Activated naive CD4-positive, alpha-beta T cell treated with anti-CD3 and anti-CD28 coated beads, Interleukin-2, amount 10 ng/mL, durations not matched to agents 7 days and 5 days (primary cell): ENCODE measurements at regions not wholly inside any gene's neighbourhood (a gene's known extent, or its start where the extent isn't known, plus 50 kb on each side); places are given as distances from the start of the nearest gene placed in this dataset.

ENCODE experiments used
- CTCF ChIA-PET: fragments of 350-600 bp; sonication (Branson Sonifier 250); formaldehyde crosslinking; loops from one replicate; lab custom pipeline; 2021; ENCODE audit warnings: antibody characterized with exemption; lab: Charles Lee
- DNase-seq: peaks from one replicate; pipeline ENCODE4 v3.0.0-alpha.2; 2020
- H3K27ac Mint-ChIP-seq: one replicate; pipeline ENCODE4 v1.8.0; 2021; ENCODE audit warnings: mild to moderate bottlenecking, moderate library complexity, mixed read lengths
- H3K27me3 Mint-ChIP-seq: one replicate; pipeline ENCODE4 v1.8.0; 2021; ENCODE audit warnings: mild to moderate bottlenecking, mixed read lengths
- H3K36me3 Mint-ChIP-seq: one replicate; pipeline ENCODE4 v1.8.0; 2021; ENCODE audit warnings: mixed read lengths
- H3K4me1 Mint-ChIP-seq: one replicate; pipeline ENCODE4 v1.8.0; 2021; ENCODE audit warnings: mixed read lengths
- H3K4me3 Mint-ChIP-seq: one replicate; pipeline ENCODE4 v1.8.0; 2021; ENCODE audit warnings: mild to moderate bottlenecking, moderate library complexity, mixed read lengths
- H3K9me3 Mint-ChIP-seq: one replicate; pipeline ENCODE4 v1.8.0; 2021; ENCODE audit warnings: mixed read lengths

DNA sequence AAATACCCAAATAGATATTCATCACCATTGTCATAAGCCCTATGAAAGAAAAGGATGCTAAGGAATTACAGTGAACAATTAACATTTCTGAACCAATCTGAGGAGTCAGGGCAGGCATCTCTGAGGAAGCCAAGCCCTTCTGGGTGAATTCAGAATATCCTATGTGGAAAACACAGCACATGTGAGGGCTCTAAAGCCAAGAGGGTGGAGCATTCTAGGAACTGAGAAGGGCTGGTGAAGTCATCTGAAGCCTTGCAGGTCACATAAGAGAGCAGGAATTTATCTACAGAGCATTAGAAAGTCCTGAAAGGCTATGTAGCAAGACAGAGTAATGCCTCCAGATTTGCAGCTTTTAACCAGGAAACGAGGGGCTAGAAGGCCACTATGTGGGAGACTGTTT, 195.7 kb downstream of the SPATA18 start:
- DNase-seq, result no peak
- H3K9me3 Mint-ChIP-seq, result peaks cover 2% of the 10 kb centered on the region
- CTCF ChIA-PET, result no interaction called here

DNA sequence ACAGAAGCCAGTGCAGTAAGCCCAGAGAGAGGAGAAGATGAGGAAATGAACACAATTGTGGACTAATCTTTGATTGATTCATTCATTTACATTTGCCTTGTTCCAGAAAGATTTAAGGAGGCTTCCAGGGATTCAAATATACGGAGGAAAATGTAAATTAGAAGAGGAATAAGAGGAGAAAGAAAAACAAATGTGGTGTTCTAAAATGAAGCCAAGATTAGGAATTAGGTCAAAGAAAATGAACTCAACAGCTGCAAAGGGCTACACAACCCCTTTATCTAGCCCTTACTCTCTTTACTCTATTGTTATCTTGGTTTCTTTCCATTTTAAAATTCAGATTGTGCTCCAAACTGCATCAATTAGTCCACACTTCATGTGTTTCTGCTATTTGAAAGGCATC, 196.8 kb downstream of the SPATA18 start:
- no peaks in the 10 kb centered on the region for H3K4me1 Mint-ChIP-seq
- no peak overlapping the region for H3K4me3 Mint-ChIP-seq
- CTCF ChIA-PET, result no interaction called here
- H3K27me3 Mint-ChIP-seq, result no peaks in the 10 kb centered on the region
- H3K36me3 Mint-ChIP-seq, result no peaks in the 10 kb centered on the region
- no peak for DNase-seq
- H3K9me3 Mint-ChIP-seq, result peaks cover 12% of the 10 kb centered on the region
- H3K27ac Mint-ChIP-seq, result no peak overlapping the region

More for the DNA sequence above, 195.7 kb downstream of the SPATA18 start:
- no peaks in the 10 kb centered on the region for H3K27me3 Mint-ChIP-seq
- no peak overlapping the region for H3K4me3 Mint-ChIP-seq
- no peak overlapping the region for H3K27ac Mint-ChIP-seq
- no peaks in the 10 kb centered on the region for H3K36me3 Mint-ChIP-seq
- H3K4me1 Mint-ChIP-seq, result no peaks in the 10 kb centered on the region

- Mint-ChIP-seq H3K36me3 (no peaks in the 10 kb centered on the region), H3K4me3 (no peak overlapping the region), H3K27me3 (no peaks in the 10 kb centered on the region), H3K9me3 (peaks cover 15% of the 10 kb centered on the region), H3K27ac (no peak overlapping the region), H3K4me1 (no peaks in the 10 kb centered on the region)
- CTCF ChIA-PET, result no interaction called here
- no peak for DNase-seq
Measured at GRCh38 chr4:52248820-52249219, 197.7 kb downstream of the SPATA18 start.

DNA sequence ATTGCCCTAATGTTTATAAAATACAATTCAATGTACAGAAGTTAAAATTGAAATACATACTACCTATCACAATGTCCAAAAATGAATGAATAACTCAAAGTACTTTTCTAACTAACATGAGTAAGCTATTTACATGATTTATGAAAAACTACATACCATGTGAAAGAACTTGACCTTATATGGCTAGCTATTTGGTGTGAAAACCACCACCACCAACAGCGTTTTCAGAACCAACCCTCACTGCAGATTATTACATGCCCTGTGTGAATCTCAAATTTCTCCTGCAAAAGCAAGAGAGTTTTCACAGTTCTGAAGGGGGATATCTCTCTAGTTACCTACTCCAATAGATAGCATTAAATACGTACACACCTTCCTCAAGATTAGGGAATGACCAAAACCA, 198.5 kb downstream of the SPATA18 start:
- no peaks in the 10 kb centered on the region for H3K4me1 Mint-ChIP-seq
- H3K27ac Mint-ChIP-seq, result no peak overlapping the region
- DNase-seq, result no peak
- no peaks in the 10 kb centered on the region for H3K36me3 Mint-ChIP-seq
- H3K27me3 Mint-ChIP-seq, result no peaks in the 10 kb centered on the region
- CTCF ChIA-PET, result no interaction called here
- peaks cover 15% of the 10 kb centered on the region for H3K9me3 Mint-ChIP-seq
- H3K4me3 Mint-ChIP-seq, result no peak overlapping the region

GRCh38 chr4:52250154-52250553, 199.1 kb downstream of the SPATA18 start:
- no peak for DNase-seq
- H3K4me3 Mint-ChIP-seq, result no peak overlapping the region
- no peak overlapping the region for H3K27ac Mint-ChIP-seq
- H3K27me3 Mint-ChIP-seq, result no peaks in the 10 kb centered on the region
- peaks cover 15% of the 10 kb centered on the region for H3K9me3 Mint-ChIP-seq
- H3K4me1 Mint-ChIP-seq, result no peaks in the 10 kb centered on the region
- CTCF ChIA-PET, result no interaction called here
- H3K36me3 Mint-ChIP-seq, result no peaks in the 10 kb centered on the region

- Mint-ChIP-seq H3K4me3 (no peak overlapping the region), H3K36me3 (no peaks in the 10 kb centered on the region), H3K4me1 (no peaks in the 10 kb centered on the region), H3K27ac (no peak overlapping the region), H3K9me3 (peaks cover 15% of the 10 kb centered on the region), H3K27me3 (no peaks in the 10 kb centered on the region)
- DNase-seq, result no peak
- CTCF ChIA-PET, result no interaction called here
Measured at GRCh38 chr4:52251864-52252263, 200.8 kb downstream of the SPATA18 start.

- CTCF ChIA-PET, result no interaction called here
- Mint-ChIP-seq H3K4me3 (no peak overlapping the region), H3K36me3 (no peaks in the 10 kb centered on the region), H3K4me1 (no peaks in the 10 kb centered on the region), H3K27me3 (no peaks in the 10 kb centered on the region), H3K27ac (no peak overlapping the region), H3K9me3 (peaks cover 15% of the 10 kb centered on the region)
- no peak for DNase-seq
Measured at GRCh38 chr4:52253025-52253424, 201.9 kb downstream of the SPATA18 start.

DNA sequence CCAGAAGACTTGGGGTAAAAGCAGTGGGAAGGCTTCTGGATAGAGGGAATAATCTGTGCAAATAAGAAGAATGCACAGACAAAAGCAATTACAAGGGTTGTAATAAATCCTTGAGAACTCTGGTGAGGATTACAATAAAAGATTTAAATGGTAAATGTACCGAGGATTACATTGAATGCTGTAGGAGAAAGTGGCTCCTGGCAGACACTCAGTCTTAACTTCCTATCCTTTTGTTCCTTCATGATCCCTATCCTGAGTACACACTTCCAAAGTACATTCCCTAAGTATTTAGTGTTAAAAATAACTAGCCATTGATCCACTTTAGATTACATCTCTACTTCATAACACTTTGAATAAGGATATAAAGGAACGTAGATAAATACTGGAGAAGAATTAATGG, 205.4 kb downstream of the SPATA18 start:
- DNase-seq, result no peak
- CTCF ChIA-PET, result no interaction called here
- peaks cover 15% of the 10 kb centered on the region for H3K9me3 Mint-ChIP-seq
- H3K27me3 Mint-ChIP-seq, result no peaks in the 10 kb centered on the region
- H3K36me3 Mint-ChIP-seq, result no peaks in the 10 kb centered on the region
- H3K27ac Mint-ChIP-seq, result no peak overlapping the region
- H3K4me3 Mint-ChIP-seq, result no peak overlapping the region
- no peaks in the 10 kb centered on the region for H3K4me1 Mint-ChIP-seq

DNA sequence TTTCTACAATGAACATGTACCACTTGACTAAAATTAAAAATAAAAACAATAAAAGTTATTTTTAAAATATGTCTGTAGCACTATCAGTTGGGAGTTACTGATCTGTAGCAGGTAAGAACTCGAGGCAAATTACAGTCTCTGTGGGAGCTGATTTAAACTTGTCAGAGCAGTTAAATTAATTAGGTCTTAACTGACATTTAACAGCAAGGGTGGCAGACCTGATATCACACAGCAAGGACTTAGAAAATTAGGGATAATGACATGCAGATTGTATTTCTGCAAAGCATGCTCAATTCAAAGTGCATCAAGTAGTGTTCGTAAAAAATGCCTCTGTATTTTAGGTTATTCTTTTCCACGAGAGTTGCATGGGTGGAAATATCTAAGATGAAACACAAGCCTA, 208.9 kb downstream of the SPATA18 start:
- no peaks in the 10 kb centered on the region for H3K4me1 Mint-ChIP-seq
- peaks cover 1% of the 10 kb centered on the region for H3K9me3 Mint-ChIP-seq
- CTCF ChIA-PET, result no interaction called here

GRCh38 chr4:52260514-52261210, 209.6 kb downstream of the SPATA18 start:
- Mint-ChIP-seq H3K36me3 (no peaks in the 10 kb centered on the region), H3K27ac (no peak overlapping the region), H3K4me1 (no peaks in the 10 kb centered on the region), H3K27me3 (no peaks in the 10 kb centered on the region), H3K9me3 (peaks cover 1% of the 10 kb centered on the region), H3K4me3 (no peak overlapping the region)
- CTCF ChIA-PET, result interaction anchor here (0.6 kb wide), 1 partner anchor 14 kb away, joined by 3 read pairs; no protein-coding TSS in a partner anchor
- no peak for DNase-seq

More for the DNA sequence above, 208.9 kb downstream of the SPATA18 start:
- Mint-ChIP-seq H3K27me3 (no peaks in the 10 kb centered on the region), H3K36me3 (no peaks in the 10 kb centered on the region), H3K27ac (no peak overlapping the region), H3K4me3 (no peak overlapping the region)
- no peak for DNase-seq

- CTCF ChIA-PET, result no interaction called here
- Mint-ChIP-seq H3K27me3 (no peaks in the 10 kb centered on the region), H3K9me3 (peaks cover 1% of the 10 kb centered on the region)
Measured at GRCh38 chr4:52263607-52264006, 212.5 kb downstream of the SPATA18 start.

GRCh38 chr4:52265781-52266525, 214.8 kb downstream of the SPATA18 start:
- no peaks in the 10 kb centered on the region for H3K36me3 Mint-ChIP-seq
- no peaks in the 10 kb centered on the region for H3K4me1 Mint-ChIP-seq
- H3K27me3 Mint-ChIP-seq, result no peaks in the 10 kb centered on the region
- no peak overlapping the region for H3K27ac Mint-ChIP-seq
- H3K4me3 Mint-ChIP-seq, result no peak overlapping the region
- H3K9me3 Mint-ChIP-seq, result peaks cover 1% of the 10 kb centered on the region
- DNase-seq, result no peak
- CTCF ChIA-PET, result no interaction called here

More at GRCh38 chr4:52263607-52264006, 212.5 kb downstream of the SPATA18 start:
- no peaks in the 10 kb centered on the region for H3K36me3 Mint-ChIP-seq
- no peak for DNase-seq
- no peak overlapping the region for H3K4me3 Mint-ChIP-seq
- H3K4me1 Mint-ChIP-seq, result no peaks in the 10 kb centered on the region
- H3K27ac Mint-ChIP-seq, result no peak overlapping the region

- no peak for DNase-seq
- Mint-ChIP-seq H3K4me3 (no peak overlapping the region), H3K27me3 (no peaks in the 10 kb centered on the region), H3K36me3 (no peaks in the 10 kb centered on the region), H3K4me1 (no peaks in the 10 kb centered on the region), H3K9me3 (peaks cover 2% of the 10 kb centered on the region), H3K27ac (no peak overlapping the region)
- CTCF ChIA-PET, result no interaction called here
Measured at GRCh38 chr4:52266537-52267137, 215.5 kb downstream of the SPATA18 start.

GRCh38 chr4:52269761-52270160, 218.7 kb downstream of the SPATA18 start:
- no peaks in the 10 kb centered on the region for H3K27me3 Mint-ChIP-seq
- peaks cover 10% of the 10 kb centered on the region for H3K9me3 Mint-ChIP-seq
- H3K27ac Mint-ChIP-seq, result no peak overlapping the region
- CTCF ChIA-PET, result no interaction called here
- no peak for DNase-seq
- no peaks in the 10 kb centered on the region for H3K36me3 Mint-ChIP-seq
- H3K4me1 Mint-ChIP-seq, result no peaks in the 10 kb centered on the region
- no peak overlapping the region for H3K4me3 Mint-ChIP-seq

- CTCF ChIA-PET, result no interaction called here
- Mint-ChIP-seq H3K36me3 (no peaks in the 10 kb centered on the region), H3K27me3 (no peaks in the 10 kb centered on the region), H3K9me3 (peaks cover 19% of the 10 kb centered on the region), H3K4me3 (no peak overlapping the region), H3K4me1 (no peaks in the 10 kb centered on the region), H3K27ac (no peak overlapping the region)
- DNase-seq, result no peak
Measured at GRCh38 chr4:52273885-52274284, 222.8 kb downstream of the SPATA18 start.
